Embryonic facial prominence (tissue), 1 donor: ENCODE measurements at regions not wholly inside any gene's neighbourhood (a gene's known extent, or its start where the extent isn't known, plus 50 kb on each side); places are given as distances from the start of the nearest gene placed in this dataset.
"Not testable (repeated sequence)": the region's sequence is repeated elsewhere in the genome, so short reads cannot be mapped to it uniquely, and the experiment has no call there.

Experiments
- DNase-seq: peaks from one replicate; pipeline ENCODE4 v3.0.0-alpha.2; 2016; ENCODE audit errors: extremely low spot score

DNA sequence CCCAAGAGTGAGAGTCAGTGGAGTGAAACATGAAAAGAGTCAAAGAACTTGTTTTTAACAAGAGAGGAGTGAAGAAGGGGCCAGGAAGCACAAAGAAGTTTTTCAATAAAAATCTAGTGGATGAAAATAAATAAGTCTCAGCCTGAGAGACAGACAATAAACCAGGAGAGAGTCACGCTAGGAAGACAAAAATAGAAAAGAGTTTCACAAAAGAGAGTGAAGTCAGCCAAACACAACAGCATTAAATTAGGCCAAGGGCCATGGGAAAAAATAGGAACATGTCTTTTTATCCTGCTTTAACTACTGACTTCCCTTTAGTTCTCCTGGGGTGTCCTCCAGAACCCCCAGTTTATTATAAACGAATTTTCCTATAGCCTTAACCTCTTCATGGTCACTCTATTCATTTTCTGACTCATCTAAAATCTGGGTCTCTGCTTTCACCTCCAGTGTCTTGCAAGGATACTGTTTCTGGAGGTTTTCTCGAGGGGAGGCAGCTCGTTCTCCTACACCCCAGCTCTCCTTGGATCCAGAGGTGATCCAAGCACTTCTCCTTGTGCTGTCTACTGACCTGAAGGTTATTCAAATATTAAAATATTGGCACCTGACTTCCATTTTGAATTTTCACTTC lies 571.5 kb upstream of the PPP2R3A start:
- DNase-seq, result no peak

DNA sequence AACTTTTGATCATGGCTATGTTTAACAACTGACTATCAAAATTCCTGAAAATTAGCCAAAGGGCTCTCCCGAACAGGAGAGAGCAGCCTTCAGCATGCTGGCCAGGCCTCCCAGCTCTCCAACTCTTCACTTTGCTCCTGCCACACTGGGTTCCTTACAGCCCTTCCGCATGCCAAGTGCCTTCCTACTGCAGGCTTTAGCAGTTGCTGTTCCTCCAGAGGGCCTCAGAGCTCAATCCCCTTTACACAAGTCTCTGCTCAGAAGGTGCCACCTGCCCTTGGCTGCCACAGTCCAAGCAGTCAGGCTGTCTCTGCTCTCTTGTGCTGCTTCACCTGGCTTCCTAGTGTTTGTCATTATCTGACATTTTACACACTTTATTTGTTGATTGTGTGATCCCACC lies 553.1 kb upstream of the PPP2R3A start:
- DNase-seq, result no peak

DNA sequence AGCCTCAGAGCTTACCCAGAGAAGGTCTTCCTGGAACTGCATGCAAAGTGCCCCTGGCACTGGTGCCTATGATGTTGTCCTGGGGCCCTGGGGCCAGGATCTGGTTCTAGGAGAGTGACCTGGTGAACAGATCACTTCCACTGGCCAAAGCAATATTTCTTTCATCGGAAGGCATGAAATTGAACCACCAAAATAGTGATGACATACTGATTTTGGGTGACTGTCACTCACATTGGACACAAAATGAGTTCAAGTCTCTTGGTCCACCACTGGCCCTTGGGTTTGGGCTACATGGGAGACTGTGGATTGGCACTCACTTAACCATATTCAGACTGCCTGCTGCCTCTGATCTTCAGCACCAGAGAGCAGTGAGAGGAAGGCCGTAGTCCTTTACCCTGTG lies 549.3 kb upstream of the PPP2R3A start:
- DNase-seq, result no peak

- no peak for DNase-seq
Measured at GRCh38 chr3:135419155-135419554, 546.4 kb upstream of the PPP2R3A start.

DNA sequence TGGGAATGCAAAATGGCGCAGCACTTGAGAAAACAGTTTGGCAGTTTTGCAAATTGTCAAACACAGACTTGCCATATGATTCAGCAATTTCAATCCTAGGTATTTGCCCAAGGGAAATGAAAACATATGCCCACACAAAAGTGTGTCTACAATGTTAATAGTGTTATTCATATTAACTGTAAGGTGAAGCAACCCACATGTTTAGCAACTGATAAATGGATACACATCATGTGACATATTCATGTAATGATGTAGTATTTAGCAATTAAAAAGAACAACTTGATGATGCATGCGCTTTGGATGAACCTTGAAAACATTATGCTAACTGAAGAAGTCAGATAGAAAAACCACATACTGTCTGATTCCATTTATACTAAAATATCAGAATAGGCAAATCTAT lies 539.0 kb upstream of the PPP2R3A start:
- DNase-seq, result no peak

DNA sequence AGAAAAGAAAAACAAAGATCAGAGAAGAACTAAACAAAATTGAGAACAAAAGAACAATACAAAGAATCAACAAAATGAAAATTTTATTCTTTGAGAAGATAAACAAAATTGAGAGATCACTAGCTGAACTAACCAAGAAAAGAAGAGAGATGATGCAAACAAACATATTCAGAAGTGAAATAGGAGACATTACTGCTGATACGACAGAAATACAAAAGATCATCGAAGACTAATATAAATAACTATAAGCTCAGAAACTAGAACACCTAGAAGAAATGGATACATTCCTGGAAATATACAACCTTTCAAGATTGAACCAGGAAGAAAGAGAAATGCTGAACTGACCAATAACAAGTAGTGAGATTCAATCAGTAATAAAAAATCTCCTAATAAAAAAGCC lies 533.1 kb upstream of the PPP2R3A start:
- no peak for DNase-seq

DNA sequence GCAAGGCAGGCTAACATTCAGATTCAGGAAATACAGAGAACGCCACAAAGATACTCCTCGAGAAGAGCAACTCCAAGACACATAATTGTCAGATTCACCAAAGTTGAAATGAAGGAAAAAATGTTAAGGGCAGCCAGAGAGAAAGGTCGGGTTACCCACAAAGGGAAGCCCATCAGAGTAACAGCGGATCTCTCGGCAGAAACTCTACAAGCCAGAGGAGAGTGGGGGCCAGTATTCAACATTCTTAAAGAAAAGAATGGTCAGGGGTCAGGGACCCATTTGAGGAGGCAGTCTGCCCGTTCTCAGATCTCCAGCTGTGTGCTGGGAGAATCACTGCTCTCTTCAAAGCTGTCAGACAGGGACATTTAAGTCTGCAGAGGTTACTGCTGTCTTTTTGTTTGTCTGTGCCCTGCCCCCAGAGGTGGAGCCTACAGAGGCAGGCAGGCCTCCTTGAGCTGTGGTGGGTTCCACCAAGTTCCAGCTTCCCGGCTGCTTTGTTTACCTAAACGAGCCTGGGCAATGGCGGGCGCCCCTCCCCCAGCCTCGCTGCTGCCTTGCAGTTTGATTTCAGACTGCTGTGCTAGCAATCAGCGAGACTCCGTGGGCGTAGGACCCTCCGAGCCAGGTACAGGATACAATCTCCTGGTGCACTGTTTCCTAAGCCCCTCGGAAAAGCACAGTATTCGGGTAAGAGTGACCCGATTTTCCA lies 526.5 kb upstream of the PPP2R3A start:
- DNase-seq, result not testable (repeated sequence)

DNA sequence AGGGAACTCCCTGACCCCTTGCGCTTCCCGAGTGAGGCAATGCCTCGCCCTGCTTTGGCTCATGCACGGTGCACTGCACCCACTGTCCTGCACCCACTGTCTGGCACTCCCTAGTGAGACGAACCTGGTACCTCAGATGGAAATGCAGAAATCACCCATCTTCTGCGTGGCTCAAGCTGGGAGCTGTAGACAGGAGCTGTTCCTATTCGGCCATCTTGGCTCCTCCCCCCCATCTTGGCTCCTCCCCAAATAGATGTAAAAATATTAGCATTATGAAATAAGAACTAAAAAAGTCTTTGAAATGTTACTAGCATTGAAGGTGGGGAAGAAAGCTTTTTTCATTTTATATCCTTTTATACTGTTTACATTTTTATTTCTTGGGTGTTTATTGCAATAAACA lies 525.9 kb upstream of the PPP2R3A start:
- DNase-seq, result not testable (repeated sequence)

GRCh38 chr3:135440233-135440632 lies 525.3 kb upstream of the PPP2R3A start:
- no peak for DNase-seq

GRCh38 chr3:135440746-135441145 lies 524.8 kb upstream of the PPP2R3A start:
- DNase-seq, result no peak

- DNase-seq, result no peak
Measured at GRCh38 chr3:135444058-135444457, 521.5 kb upstream of the PPP2R3A start.

DNA sequence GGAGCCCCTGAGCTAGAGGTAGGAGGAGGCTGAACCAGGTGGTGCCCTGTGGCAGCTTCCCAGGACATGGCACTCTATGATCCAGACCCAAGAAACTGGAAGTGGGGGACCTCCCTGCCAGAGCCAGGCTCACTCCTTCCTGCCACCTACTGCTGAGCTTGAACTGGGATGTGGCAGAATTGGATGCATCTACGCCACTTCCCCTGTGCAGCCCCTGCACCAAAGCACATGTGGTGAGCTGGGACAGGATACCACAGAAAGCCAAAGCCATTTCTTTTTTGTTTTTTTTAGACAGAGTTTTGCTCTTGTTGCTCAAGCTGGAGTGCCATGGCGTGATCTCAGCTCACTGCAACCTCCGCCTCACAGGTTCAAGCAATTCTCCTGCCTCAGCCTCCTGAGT lies 518.0 kb upstream of the PPP2R3A start:
- no peak for DNase-seq

DNA sequence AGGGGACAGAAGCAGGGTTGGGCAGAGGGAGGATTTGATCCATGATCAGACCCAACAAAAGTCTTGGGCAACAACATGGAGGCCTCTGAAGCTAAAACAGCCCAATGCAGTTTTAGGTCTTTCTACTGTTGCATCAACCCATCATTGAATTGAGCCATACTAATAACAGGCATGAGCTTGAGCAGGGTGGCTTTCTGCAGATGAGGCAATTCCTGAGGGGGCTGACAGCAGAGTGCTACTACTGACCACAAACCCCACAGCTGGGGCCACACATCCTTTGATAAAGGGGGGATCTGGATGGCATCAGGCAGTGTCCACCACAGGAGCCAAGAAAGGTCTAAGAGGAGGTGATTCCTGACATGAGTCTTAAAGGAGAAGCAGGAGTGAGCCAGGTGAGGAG lies 517.0 kb upstream of the PPP2R3A start:
- no peak for DNase-seq

DNA sequence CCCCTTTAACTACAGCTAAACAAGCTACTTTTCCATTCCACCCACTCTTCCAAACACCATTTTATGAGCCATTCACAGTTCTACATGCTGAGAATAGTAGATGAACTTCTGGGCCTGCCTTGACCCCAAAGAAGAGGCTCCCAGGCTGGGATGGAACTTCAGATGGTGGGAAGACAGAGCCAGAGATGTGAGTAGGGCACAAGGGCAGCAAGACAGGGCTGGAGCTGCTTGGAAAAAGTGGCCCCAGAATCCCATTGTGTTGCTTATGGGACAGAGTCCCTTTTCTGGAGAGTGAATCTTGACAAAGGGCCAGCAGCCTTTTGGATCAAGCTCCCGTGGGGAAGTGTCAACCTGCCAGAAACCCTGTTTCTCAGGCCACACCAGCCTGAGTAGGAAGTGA lies 516.5 kb upstream of the PPP2R3A start:
- DNase-seq, result no peak

- no peak for DNase-seq
Measured at GRCh38 chr3:135451037-135451785, 514.3 kb upstream of the PPP2R3A start.

DNA sequence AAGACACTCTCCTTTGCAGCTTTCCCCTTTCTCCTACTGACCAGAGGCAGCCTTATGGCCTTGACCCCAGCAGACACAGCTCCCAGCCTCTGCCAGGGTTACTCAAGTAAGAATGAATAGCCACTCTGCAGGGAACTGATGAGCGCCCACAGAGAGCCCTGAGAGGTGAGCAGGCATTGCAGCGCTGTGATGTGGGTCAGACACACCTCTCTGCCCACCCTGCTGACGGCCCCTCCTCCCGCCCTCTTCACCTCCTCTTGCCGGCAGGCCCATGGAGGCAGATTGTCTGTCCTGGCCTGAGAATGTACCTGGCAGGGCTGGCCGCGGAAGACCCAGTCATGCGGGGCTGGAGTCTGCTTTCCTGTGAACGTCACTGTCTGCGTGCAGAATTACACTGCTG lies 512.6 kb upstream of the PPP2R3A start:
- no peak for DNase-seq

- DNase-seq, result no peak
Measured at GRCh38 chr3:135453326-135453725, 512.2 kb upstream of the PPP2R3A start.

GRCh38 chr3:135454890-135455289 lies 510.6 kb upstream of the PPP2R3A start:
- DNase-seq, result no peak

DNA sequence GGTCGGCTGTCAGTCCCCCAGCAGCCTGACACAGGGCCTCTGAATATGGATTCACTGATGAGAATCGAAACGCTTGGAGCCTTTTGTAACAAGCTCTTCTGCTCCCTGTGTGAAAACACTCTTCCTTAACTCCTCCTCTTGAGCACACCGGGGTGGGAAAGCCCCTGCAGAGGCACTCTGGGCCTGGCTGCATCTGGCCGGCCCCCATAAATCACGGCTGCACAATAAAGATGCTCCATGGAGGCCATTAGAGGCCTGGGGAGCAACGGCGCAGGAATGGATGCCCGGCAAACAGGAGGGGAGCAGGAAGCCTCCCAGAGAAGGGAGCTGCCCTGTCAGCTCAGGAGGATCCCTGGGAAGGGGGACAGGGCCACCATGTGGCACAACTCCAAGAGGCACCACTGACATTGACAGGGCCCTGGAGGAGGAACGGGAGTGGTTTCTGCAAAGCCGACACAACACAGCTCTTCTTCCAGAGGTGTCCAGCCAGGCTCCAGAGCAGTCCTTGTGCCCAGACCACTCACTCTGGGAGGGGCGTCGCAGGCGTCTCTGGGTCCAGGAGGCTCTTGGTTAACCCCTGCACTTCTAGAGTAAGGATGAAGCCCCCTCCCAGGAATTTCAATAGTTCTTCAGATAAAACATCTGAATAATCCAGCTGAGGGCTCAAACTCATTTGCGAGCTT lies 509.3 kb upstream of the PPP2R3A start:
- no peak for DNase-seq

DNA sequence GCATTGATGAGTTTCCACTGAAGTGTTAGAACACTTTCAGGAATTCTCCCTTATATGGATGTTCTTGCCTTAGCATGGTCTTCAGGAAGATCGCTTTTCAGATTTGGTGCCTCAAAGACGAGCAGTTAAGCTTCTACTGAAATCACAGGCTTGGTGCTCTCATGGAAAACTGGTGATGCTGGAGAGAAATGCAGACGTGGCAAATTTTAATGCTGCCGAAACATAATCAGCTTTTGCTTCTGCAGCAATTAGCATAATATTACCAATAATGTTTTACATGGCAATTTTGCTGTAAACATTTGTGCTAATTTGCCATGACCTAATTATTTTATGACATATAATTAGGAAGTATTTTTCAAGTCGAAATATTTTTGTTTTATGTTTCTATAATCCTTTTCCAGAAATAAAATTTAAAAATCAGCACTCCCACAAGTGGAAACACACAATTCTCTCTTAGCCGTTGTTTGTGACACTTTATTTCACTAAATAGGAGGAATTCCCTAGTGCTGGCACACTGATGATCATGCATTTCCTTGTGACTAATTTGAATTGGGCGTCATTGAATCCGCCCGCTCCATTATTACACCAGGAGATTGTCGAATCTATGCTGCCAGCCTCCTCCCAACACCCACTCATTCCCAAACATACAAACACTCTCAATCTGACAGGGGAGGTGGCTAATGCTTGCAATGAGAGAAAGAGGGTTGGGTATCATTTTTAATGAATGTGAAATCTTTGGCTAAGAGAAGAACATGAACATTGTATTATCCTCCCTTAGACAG lies 506.8 kb upstream of the PPP2R3A start:
- DNase-seq, result no peak

DNA sequence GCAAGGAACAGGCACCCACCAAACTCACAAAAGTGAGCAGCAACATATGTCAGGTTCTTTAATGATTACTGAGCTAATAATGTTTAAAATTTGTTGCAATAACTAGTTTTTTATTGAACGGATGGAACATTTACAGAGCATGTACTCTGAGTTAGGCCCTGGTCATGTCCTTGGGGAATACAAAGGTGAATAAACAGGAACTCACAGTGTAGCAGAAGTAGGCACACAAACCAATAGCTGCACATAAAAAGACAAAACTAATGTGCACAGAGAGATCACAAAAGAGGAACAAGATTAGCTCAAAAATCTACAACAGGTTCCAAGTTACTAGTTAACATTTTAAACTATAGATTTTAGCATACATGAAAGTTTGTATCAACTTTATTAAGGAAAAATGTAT lies 505.3 kb upstream of the PPP2R3A start:
- DNase-seq, result no peak

DNA sequence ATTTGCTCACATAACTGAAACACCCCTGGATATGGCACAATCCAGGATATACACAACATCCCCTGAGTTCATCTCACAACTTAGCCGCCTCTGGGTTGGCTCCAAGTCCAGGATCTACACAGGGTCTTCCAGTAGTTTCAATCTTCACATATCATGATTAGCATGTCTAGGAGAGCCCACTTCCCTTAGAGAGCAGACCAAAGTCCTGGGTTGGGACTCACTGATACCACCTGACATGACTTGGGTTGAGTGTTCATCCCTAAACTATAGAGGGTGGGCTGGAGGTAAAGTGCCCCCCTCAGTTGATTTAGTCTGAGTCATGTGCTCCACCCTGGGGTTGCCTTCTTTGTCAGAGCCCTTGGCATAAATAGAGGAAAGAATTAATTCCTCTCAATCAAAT lies 493.6 kb upstream of the PPP2R3A start:
- DNase-seq, result no peak
